IMR-90 (cell line): ENCODE measurements at regions not wholly inside any gene's neighbourhood (a gene's known extent, or its start where the extent isn't known, plus 50 kb on each side); places are given as distances from the start of the nearest gene placed in this dataset.

Experiments
- ATAC-seq: fragments of 200-7000 bp; cut with Tn5 transposase; 2 replicates; pipeline ENCODE4 v1.9.1; 2020; ENCODE audit warnings: low read depth, mild to moderate bottlenecking, moderate library complexity
- BruUV-seq: library from RNA; stranded (reverse); fragments of 400-500 nt; replicated peaks from 2 replicates; lab custom pipeline; 2021; lab: Mats Ljungman, UMichigan
- CTCF ChIA-PET: fragments of 300-600 bp; formaldehyde crosslinking; extraction: SDS; loops from one replicate; lab custom pipeline; 2021; ENCODE audit warnings: antibody characterized with exemption; lab: Yijun Ruan, JAX
- POLR2A ChIA-PET: fragments of 300-600 bp; sonication (Branson Sonifier 250); formaldehyde crosslinking; loops from one replicate; lab custom pipeline; 2022; ENCODE audit warnings: antibody characterized with exemption; ENCODE audit not compliant: unreplicated experiment; lab: Charles Lee
- DNase-seq: peaks from one replicate; pipeline ENCODE4 v3.0.0; 2013
- H2AFZ ChIP-seq: replicated peaks from 2 replicates; pipeline ENCODE3; 2013; ENCODE audit warnings: low read length, mild to moderate bottlenecking; ENCODE audit not compliant: poor library complexity
- H2AK5ac ChIP-seq: 2 replicates; pipeline ENCODE4 v1.6.1; 2013; ENCODE audit warnings: low read depth, low read length, inconsistent platforms
- H2AK9ac ChIP-seq: replicated peaks from 2 replicates; pipeline ENCODE3; 2013; ENCODE audit warnings: mild to moderate bottlenecking, low read depth, low read length, moderate library complexity; ENCODE audit not compliant: poor library complexity
- H2BK120ac ChIP-seq: 2 replicates; pipeline ENCODE4 v1.6.1; 2013; ENCODE audit warnings: low read depth, low read length, inconsistent platforms
- H2BK15ac ChIP-seq: 3 replicates; pipeline ENCODE4 v1.6.1; 2013; ENCODE audit warnings: low read depth, low read length, inconsistent platforms
- H2BK20ac ChIP-seq: 2 replicates; pipeline ENCODE4 v1.6.1; 2013; ENCODE audit warnings: low read depth, mild to moderate bottlenecking, inconsistent platforms, low read length, moderate library complexity
- H2BK5ac ChIP-seq: 2 replicates; pipeline ENCODE4 v1.6.1; 2013; ENCODE audit warnings: mild to moderate bottlenecking, low read depth, low read length, inconsistent platforms; ENCODE audit not compliant: poor library complexity, severe bottlenecking
- H3K14ac ChIP-seq: replicated peaks from 2 replicates; pipeline ENCODE4 v1.6.1; 2013; ENCODE audit warnings: low read depth, low read length, inconsistent platforms
- H3K18ac ChIP-seq: 2 replicates; pipeline ENCODE4 v1.6.1; 2013; ENCODE audit warnings: low read depth, low read length, control low read depth
- H3K23ac ChIP-seq: 2 replicates; pipeline ENCODE4 v1.6.1; 2013; ENCODE audit warnings: low read depth, low read length, inconsistent platforms
- H3K27ac ChIP-seq: 2 replicates; pipeline ENCODE4 v1.5.1; 2013; ENCODE audit warnings: mild to moderate bottlenecking, control low read depth, low read length; ENCODE audit not compliant: insufficient read depth
- H3K27me3 ChIP-seq: 2 replicates; pipeline ENCODE4 v1.6.1; 2013; ENCODE audit warnings: low read length; ENCODE audit not compliant: control insufficient read depth, insufficient read depth
- H3K36me3 ChIP-seq: 2 replicates; pipeline ENCODE4 v1.6.1; 2013; ENCODE audit warnings: low read length, mixed read lengths; ENCODE audit not compliant: control insufficient read depth, insufficient read depth
- H3K4ac ChIP-seq: 2 replicates; pipeline ENCODE4 v1.6.1; 2013; ENCODE audit warnings: low read depth, low read length, inconsistent platforms
- H3K4me1 ChIP-seq: 2 replicates; pipeline ENCODE4 v1.6.1; 2013; ENCODE audit warnings: low read length, mixed read lengths; ENCODE audit not compliant: control insufficient read depth, insufficient read depth
- H3K4me2 ChIP-seq: 2 replicates; pipeline ENCODE4 v1.6.1; 2013; ENCODE audit warnings: low read depth, mild to moderate bottlenecking, control low read depth, low read length, moderate library complexity
- H3K4me3 ChIP-seq: 2 replicates; pipeline ENCODE4 v1.5.1; 2013; ENCODE audit warnings: low read depth, mild to moderate bottlenecking, control low read depth, low read length, moderate library complexity; ENCODE audit not compliant: insufficient read depth
- H3K56ac ChIP-seq: 2 replicates; pipeline ENCODE4 v1.6.1; 2013; ENCODE audit warnings: low read length, inconsistent platforms; ENCODE audit not compliant: insufficient read depth; ENCODE audit errors: extremely low read depth
- H3K79me1 ChIP-seq, 2 experiments: 2 replicates each; pipeline ENCODE4 v1.6.1; 2013; ENCODE audit warnings: low read length in 2 of 2, inconsistent platforms in 1 of 2, low read depth in 1 of 2
- H3K9ac ChIP-seq: 2 replicates; pipeline ENCODE4 v1.6.1; 2013; ENCODE audit warnings: low read depth, low read length, control low read depth
- H3K9me1 ChIP-seq: 2 replicates; pipeline ENCODE4 v1.6.1; 2013; ENCODE audit warnings: low read length, inconsistent platforms; ENCODE audit not compliant: insufficient read depth
- H3K9me3 ChIP-seq: 2 replicates; pipeline ENCODE4 v1.6.1; 2013; ENCODE audit warnings: low read length; ENCODE audit not compliant: control insufficient read depth, insufficient read depth
- H4K20me1 ChIP-seq: 2 replicates; pipeline ENCODE4 v1.6.1; 2013; ENCODE audit warnings: low read length, inconsistent platforms; ENCODE audit not compliant: insufficient read depth
- H4K5ac ChIP-seq: 2 replicates; pipeline ENCODE4 v1.6.1; 2013; ENCODE audit warnings: mild to moderate bottlenecking, low read depth, low read length, control low read depth
- H4K8ac ChIP-seq, 2 experiments: 2 replicates each; pipeline ENCODE4 v1.6.1; 2013; ENCODE audit warnings: low read depth in 2 of 2, low read length in 2 of 2, control low read depth in 1 of 2, inconsistent platforms in 1 of 2
- H4K91ac ChIP-seq: 2 replicates; pipeline ENCODE4 v1.6.1; 2013; ENCODE audit warnings: low read depth, low read length, inconsistent platforms; ENCODE audit not compliant: insufficient read depth
- BHLHE40 ChIP-seq: fragments of 150-350 bp; IDR thresholded peaks from 2 replicates; pipeline ENCODE4 v1.6.1; 2016; ENCODE audit warnings: mild to moderate bottlenecking, low read depth, low read length
- CEBPB ChIP-seq: IDR thresholded peaks from 2 replicates; pipeline ENCODE4 v1.6.1; 2012; ENCODE audit warnings: low read depth, low read length, improper control_type of control experiment
- CHD1 ChIP-seq: IDR thresholded peaks from 2 replicates; pipeline ENCODE4 v1.6.1; 2012; ENCODE audit warnings: low read depth, low read length, improper control_type of control experiment
- FOS ChIP-seq: fragments of 150-350 bp; IDR thresholded peaks from 2 replicates; pipeline ENCODE4 v1.6.1; 2016; ENCODE audit warnings: low read depth, low read length
- MAFK ChIP-seq: IDR thresholded peaks from 2 replicates; pipeline ENCODE4 v1.6.1; 2012; ENCODE audit warnings: low read depth, low read length, improper control_type of control experiment
- MAZ ChIP-seq: IDR thresholded peaks from 2 replicates; pipeline ENCODE4 v1.6.1; 2012; ENCODE audit warnings: low read depth, mild to moderate bottlenecking, low read length, improper control_type of control experiment, moderate library complexity, borderline replicate concordance
- MXI1 ChIP-seq: IDR thresholded peaks from 2 replicates; pipeline ENCODE4 v1.6.1; 2012; ENCODE audit warnings: low read depth, mild to moderate bottlenecking, low read length, moderate library complexity, borderline replicate concordance
- NFE2L2 ChIP-seq: fragments of 150-350 bp; IDR thresholded peaks from 2 replicates; pipeline ENCODE4 v1.6.1; 2016; ENCODE audit warnings: low read depth, mild to moderate bottlenecking, low read length
- POLR2A ChIP-seq: IDR thresholded peaks from 2 replicates; pipeline ENCODE4 v1.6.1; 2012; ENCODE audit warnings: mild to moderate bottlenecking, low read depth, low read length
- RAD21 ChIP-seq: IDR thresholded peaks from 2 replicates; pipeline ENCODE4 v1.6.1; 2012; ENCODE audit warnings: low read length, improper control_type of control experiment
- RCOR1 ChIP-seq: IDR thresholded peaks from 2 replicates; pipeline ENCODE4 v1.6.1; 2012; ENCODE audit warnings: mild to moderate bottlenecking, low read length, improper control_type of control experiment; ENCODE audit not compliant: insufficient replicate concordance
- RFX5 ChIP-seq: IDR thresholded peaks from 2 replicates; pipeline ENCODE4 v1.8.0; 2012; ENCODE audit warnings: low read depth, mild to moderate bottlenecking, low read length, moderate library complexity
- SMC3 ChIP-seq: fragments of 150-350 bp; IDR thresholded peaks from 2 replicates; pipeline ENCODE4 v1.6.1; 2016; ENCODE audit warnings: low read depth, mild to moderate bottlenecking, antibody characterized with exemption, low read length, moderate library complexity
- WGBS, 2 experiments: methylation state at CpG; one replicate each; pipeline versions ENCODE4 v1.1.5 to v1.1.7; 2013; ENCODE audit warnings: missing lambda C conversion rate in 2 of 2; ENCODE audit not compliant: insufficient read length in 1 of 2; ENCODE audit errors: extremely low coverage in 2 of 2; 5-methylcytosine and 5-hydroxymethylcytosine counted together
- dilution Hi-C: fragments of 300-500 bp; cut with HindIII; formaldehyde crosslinking; loops from one replicate; pipeline ENCODE4 v1.14.3; 2018; ENCODE audit warnings: low sequenced_read_pairs; ENCODE audit not compliant: unreplicated experiment
- in situ Hi-C: fragments of 300-500 bp; cut with MboI; formaldehyde crosslinking; loops from 3 replicates; pipeline ENCODE4 v1.14.3; 2019; ENCODE audit warnings: low sequenced_read_pairs, inconsistent platforms, mixed read lengths
- intact Hi-C: fragments of 100-400 bp; cut with micrococcal nuclease; formaldehyde crosslinking; loops from 2 replicates; pipeline ENCODE4 v1.10.0; 2022
- TF ChIP-seq, protein P1 (sequence below): fragments of 150-350 bp; IDR thresholded peaks from 2 replicates; pipeline ENCODE4 v1.6.1; 2017; ENCODE audit warnings: mild to moderate bottlenecking, antibody characterized with exemption, low read length, low read depth
- TF ChIP-seq, protein P2 (sequence below): conservative IDR thresholded peaks from 2 replicates; pipeline ENCODE4 v1.5.1; 2012; ENCODE audit warnings: mild to moderate bottlenecking, low read depth, low read length, improper control_type of control experiment
- TF ChIP-seq, protein P3 (sequence below): fragments of 150-350 bp; IDR thresholded peaks from 2 replicates; pipeline ENCODE4 v1.6.1; 2016; ENCODE audit warnings: low read depth, mild to moderate bottlenecking, low read length, moderate library complexity, borderline replicate concordance

DNA sequence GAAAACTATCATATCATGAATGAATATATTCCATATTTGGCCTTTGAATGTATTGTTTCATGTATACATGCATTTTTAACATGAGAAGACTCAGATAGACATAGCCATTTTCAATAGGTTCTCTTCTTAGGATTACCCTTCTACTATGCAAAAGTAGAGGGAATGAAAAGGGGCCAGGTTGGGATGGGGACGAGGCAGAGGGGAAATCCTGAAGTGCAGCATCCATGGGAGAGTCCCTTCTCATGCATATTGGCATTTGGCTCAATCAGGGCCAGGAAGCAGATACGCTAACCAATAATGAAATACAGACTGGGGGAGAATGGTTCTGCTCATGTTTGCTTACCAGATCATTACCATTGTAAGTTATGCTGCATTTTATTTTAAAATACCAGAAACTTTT lies 475.8 kb downstream of the STK39 start:
- no peak overlapping the region for H3K23ac ChIP-seq
- CTCF ChIA-PET = no interaction called here
- H3K36me3 ChIP-seq = no peaks in the 10 kb centered on the region
- no peak overlapping the region for H3K56ac ChIP-seq
- in situ Hi-C loops (no loop called here), intact Hi-C loops (no loop called here), dilution Hi-C loops (no loop called here)
- no peak for DNase-seq
- H4K8ac ChIP-seq = no peak overlapping the region
- no peak overlapping the region for H3K4me3 ChIP-seq
- H3K18ac ChIP-seq = no peak overlapping the region
- H3K9ac ChIP-seq = no peak overlapping the region
- H2AFZ ChIP-seq = no peak overlapping the region
- no peak overlapping the region for H2BK5ac ChIP-seq
- H4K20me1 ChIP-seq = no peaks in the 10 kb centered on the region
- no peaks in the 10 kb centered on the region for H3K27me3 ChIP-seq
- no peak overlapping the region for H2BK15ac ChIP-seq
- TF ChIP-seq CEBPB = no peak
- TF ChIP-seq MAFK = no peak
- TF ChIP-seq, protein P1, sequence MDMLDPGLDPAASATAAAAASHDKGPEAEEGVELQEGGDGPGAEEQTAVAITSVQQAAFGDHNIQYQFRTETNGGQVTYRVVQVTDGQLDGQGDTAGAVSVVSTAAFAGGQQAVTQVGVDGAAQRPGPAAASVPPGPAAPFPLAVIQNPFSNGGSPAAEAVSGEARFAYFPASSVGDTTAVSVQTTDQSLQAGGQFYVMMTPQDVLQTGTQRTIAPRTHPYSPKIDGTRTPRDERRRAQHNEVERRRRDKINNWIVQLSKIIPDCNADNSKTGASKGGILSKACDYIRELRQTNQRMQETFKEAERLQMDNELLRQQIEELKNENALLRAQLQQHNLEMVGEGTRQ = no peak
- no peak for TF ChIP-seq MXI1
- no peak for TF ChIP-seq RFX5
- TF ChIP-seq CHD1 = no peak
- TF ChIP-seq BHLHE40 = no peak
- no peak for TF ChIP-seq SMC3
- no peak for TF ChIP-seq POLR2A
- TF ChIP-seq NFE2L2 = no peak
- no peak for TF ChIP-seq MAZ
- TF ChIP-seq FOS = no peak
- no peak for TF ChIP-seq RAD21
- TF ChIP-seq, protein P2, sequence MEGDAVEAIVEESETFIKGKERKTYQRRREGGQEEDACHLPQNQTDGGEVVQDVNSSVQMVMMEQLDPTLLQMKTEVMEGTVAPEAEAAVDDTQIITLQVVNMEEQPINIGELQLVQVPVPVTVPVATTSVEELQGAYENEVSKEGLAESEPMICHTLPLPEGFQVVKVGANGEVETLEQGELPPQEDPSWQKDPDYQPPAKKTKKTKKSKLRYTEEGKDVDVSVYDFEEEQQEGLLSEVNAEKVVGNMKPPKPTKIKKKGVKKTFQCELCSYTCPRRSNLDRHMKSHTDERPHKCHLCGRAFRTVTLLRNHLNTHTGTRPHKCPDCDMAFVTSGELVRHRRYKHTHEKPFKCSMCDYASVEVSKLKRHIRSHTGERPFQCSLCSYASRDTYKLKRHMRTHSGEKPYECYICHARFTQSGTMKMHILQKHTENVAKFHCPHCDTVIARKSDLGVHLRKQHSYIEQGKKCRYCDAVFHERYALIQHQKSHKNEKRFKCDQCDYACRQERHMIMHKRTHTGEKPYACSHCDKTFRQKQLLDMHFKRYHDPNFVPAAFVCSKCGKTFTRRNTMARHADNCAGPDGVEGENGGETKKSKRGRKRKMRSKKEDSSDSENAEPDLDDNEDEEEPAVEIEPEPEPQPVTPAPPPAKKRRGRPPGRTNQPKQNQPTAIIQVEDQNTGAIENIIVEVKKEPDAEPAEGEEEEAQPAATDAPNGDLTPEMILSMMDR = no peak
- TF ChIP-seq, protein P3, sequence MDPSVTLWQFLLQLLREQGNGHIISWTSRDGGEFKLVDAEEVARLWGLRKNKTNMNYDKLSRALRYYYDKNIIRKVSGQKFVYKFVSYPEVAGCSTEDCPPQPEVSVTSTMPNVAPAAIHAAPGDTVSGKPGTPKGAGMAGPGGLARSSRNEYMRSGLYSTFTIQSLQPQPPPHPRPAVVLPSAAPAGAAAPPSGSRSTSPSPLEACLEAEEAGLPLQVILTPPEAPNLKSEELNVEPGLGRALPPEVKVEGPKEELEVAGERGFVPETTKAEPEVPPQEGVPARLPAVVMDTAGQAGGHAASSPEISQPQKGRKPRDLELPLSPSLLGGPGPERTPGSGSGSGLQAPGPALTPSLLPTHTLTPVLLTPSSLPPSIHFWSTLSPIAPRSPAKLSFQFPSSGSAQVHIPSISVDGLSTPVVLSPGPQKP = no peak
- no peak for TF ChIP-seq RCOR1
- no peak overlapping the region for H3K27ac ChIP-seq
- H3K9me1 ChIP-seq = no peaks in the 10 kb centered on the region
- H3K9me3 ChIP-seq = no peaks in the 10 kb centered on the region
- no CpG with 5 or more reads among the region's 2 CpGs for WGBS, 2 experiments
- H4K91ac ChIP-seq = no peak overlapping the region
- H3K4me1 ChIP-seq = no peaks in the 10 kb centered on the region
- no peak for ATAC-seq
- no peaks in the 10 kb centered on the region for H3K79me1 ChIP-seq
- H2BK20ac ChIP-seq = no peak overlapping the region
- no peak overlapping the region for H2BK120ac ChIP-seq
- no peak overlapping the region for H3K14ac ChIP-seq
- no peak overlapping the region for H3K4me2 ChIP-seq
- POLR2A ChIA-PET = no interaction called here
- H3K4ac ChIP-seq = no peak overlapping the region
- BruUV-seq = no TSS peak
- H2AK5ac ChIP-seq = no peak overlapping the region
- no peak overlapping the region for H4K5ac ChIP-seq
- H2AK9ac ChIP-seq = no peak overlapping the region
